Natural killer cell (primary cell): ENCODE measurements at regions not wholly inside any gene's neighbourhood (a gene's known extent, or its start where the extent isn't known, plus 50 kb on each side); places are given as distances from the start of the nearest gene placed in this dataset.

Experiments used
- ATAC-seq, 3 donors: fragments of 150-1000 bp in 2 of 3; fragments of 200-7000 bp in 1 of 3; cut with Tn5 transposase; 1 replicate in 1 of 3; 2 replicates in 2 of 3; pipeline ENCODE4 v1.10.0; 2021; ENCODE audit warnings: mild to moderate bottlenecking in 2 of 3, moderate library complexity in 2 of 3
- DNase-seq, 2 donors: peaks; one replicate each; pipeline versions ENCODE4 v3.0.0 to v3.0.0-alpha.2; 2013 to 2021; ENCODE audit warnings: mixed read lengths in 1 of 2
- H3K27ac ChIP-seq: one replicate; pipeline ENCODE4 v1.5.1; 2013; ENCODE audit warnings: mild to moderate bottlenecking, low read length
- H3K27me3 ChIP-seq: one replicate; pipeline ENCODE4 v1.6.1; 2013; ENCODE audit warnings: low read length; ENCODE audit not compliant: control insufficient read depth, insufficient read depth
- H3K36me3 ChIP-seq: one replicate; pipeline ENCODE4 v1.6.1; 2013; ENCODE audit warnings: low read length; ENCODE audit not compliant: control insufficient read depth, insufficient read depth
- H3K4me1 ChIP-seq: one replicate; pipeline ENCODE4 v1.6.1; 2013; ENCODE audit warnings: low read length; ENCODE audit not compliant: control insufficient read depth, insufficient read depth
- H3K4me3 ChIP-seq: one replicate; pipeline ENCODE4 v1.5.1; 2013; ENCODE audit warnings: low read length
- H3K9me3 ChIP-seq: one replicate; pipeline ENCODE4 v1.6.1; 2013; ENCODE audit warnings: low read length; ENCODE audit not compliant: control insufficient read depth, insufficient read depth
- H3K27ac Mint-ChIP-seq, 2 donors: one replicate each; pipeline ENCODE4 v1.8.0; 2022; ENCODE audit warnings: mild to moderate bottlenecking in 2 of 2, mixed read lengths in 2 of 2, moderate library complexity in 1 of 2
- H3K27me3 Mint-ChIP-seq, 2 donors: one replicate each; pipeline ENCODE4 v1.8.0; 2022; ENCODE audit warnings: low read depth in 2 of 2, mixed read lengths in 2 of 2
- H3K36me3 Mint-ChIP-seq: one replicate; pipeline ENCODE4 v1.8.0; 2022; ENCODE audit warnings: mixed read lengths
- H3K4me1 Mint-ChIP-seq, 2 donors: one replicate each; pipeline ENCODE4 v1.8.0; 2022; ENCODE audit warnings: mixed read lengths in 2 of 2
- H3K4me3 Mint-ChIP-seq: one replicate; pipeline ENCODE4 v1.8.0; 2022; ENCODE audit warnings: mild to moderate bottlenecking, moderate library complexity, mixed read lengths
- H3K9me3 Mint-ChIP-seq, 2 donors: one replicate each; pipeline ENCODE4 v1.8.0; 2022; ENCODE audit warnings: mixed read lengths in 2 of 2
- CTCF ChIP-seq: fragments of 200-600 bp; IDR thresholded peaks from one replicate; pipeline ENCODE4 v1.8.0; 2022; ENCODE audit warnings: antibody characterized with exemption
- WGBS: methylation state at CpG from one replicate; pipeline ENCODE4 v1.1.7; 2013; ENCODE audit warnings: missing lambda C conversion rate; ENCODE audit not compliant: insufficient coverage; 5-methylcytosine and 5-hydroxymethylcytosine counted together
- intact Hi-C: fragments of 100-400 bp; cut with micrococcal nuclease; formaldehyde crosslinking; loops from one replicate; pipeline ENCODE4 v1.14.2; 2022

- intact Hi-C loops, result no loop called here
- H3K9me3 Mint-ChIP-seq, result peaks cover 0 to 5% of the 10 kb centered on the region in 2 donors
- WGBS, result 98% methylated on average over 5 of the region's 5 CpGs
- no peaks in the 10 kb centered on the region for H3K27me3 Mint-ChIP-seq
- DNase-seq (no peak), ATAC-seq (no peak)
- no peaks in the 10 kb centered on the region for H3K4me1 ChIP-seq
- no peaks in the 10 kb centered on the region for H3K9me3 ChIP-seq
- H3K4me3 Mint-ChIP-seq, result no peak overlapping the region
- no peak overlapping the region for H3K27ac Mint-ChIP-seq
- H3K4me1 Mint-ChIP-seq, result peaks cover 14 to 16% of the 10 kb centered on the region in 2 donors
- H3K4me3 ChIP-seq, result no peak overlapping the region
- no peaks in the 10 kb centered on the region for H3K27me3 ChIP-seq
- H3K36me3 ChIP-seq, result no peaks in the 10 kb centered on the region
- no peak for TF ChIP-seq CTCF
- H3K36me3 Mint-ChIP-seq, result no peaks in the 10 kb centered on the region
- H3K27ac ChIP-seq, result no peak overlapping the region
Measured at GRCh38 chr9:106445107-106445506, 417.9 kb upstream of the ZNF462 start.

GRCh38 chr9:106449336-106449927 is 413.5 kb upstream of the ZNF462 start:
- no peak overlapping the region for H3K27ac ChIP-seq
- H3K4me3 ChIP-seq, result no peak overlapping the region
- intact Hi-C loops, result no loop called here
- Mint-ChIP-seq H3K36me3 (no peaks in the 10 kb centered on the region), H3K27me3 (no peaks in the 10 kb centered on the region), H3K9me3 (no peaks in the 10 kb centered on the region), H3K27ac (no peak overlapping the region), H3K4me1 (peaks cover 6 to 8% of the 10 kb centered on the region in 2 donors), H3K4me3 (no peak overlapping the region)
- no peaks in the 10 kb centered on the region for H3K27me3 ChIP-seq
- 94% methylated on average over 4 of the region's 4 CpGs for WGBS
- H3K9me3 ChIP-seq, result no peaks in the 10 kb centered on the region
- H3K4me1 ChIP-seq, result no peaks in the 10 kb centered on the region
- H3K36me3 ChIP-seq, result no peaks in the 10 kb centered on the region
- no peak for TF ChIP-seq CTCF
- no peak for DNase-seq
- no peak for ATAC-seq

- H3K36me3 Mint-ChIP-seq, result no peaks in the 10 kb centered on the region
- H3K4me3 Mint-ChIP-seq, result no peak overlapping the region
- peaks cover 6 to 8% of the 10 kb centered on the region in 2 donors for H3K4me1 Mint-ChIP-seq
- no peaks in the 10 kb centered on the region for H3K27me3 Mint-ChIP-seq
- no peak overlapping the region for H3K27ac ChIP-seq
- no peak for TF ChIP-seq CTCF
- intact Hi-C loops, result no loop called here
- H3K9me3 ChIP-seq, result no peaks in the 10 kb centered on the region
- H3K27me3 ChIP-seq, result no peaks in the 10 kb centered on the region
- ATAC-seq (no peak), DNase-seq (no peak)
- H3K36me3 ChIP-seq, result no peaks in the 10 kb centered on the region
- H3K27ac Mint-ChIP-seq, result no peak overlapping the region
- no peaks in the 10 kb centered on the region for H3K9me3 Mint-ChIP-seq
- H3K4me1 ChIP-seq, result no peaks in the 10 kb centered on the region
- no peak overlapping the region for H3K4me3 ChIP-seq
Measured at GRCh38 chr9:106450549-106450948, 412.4 kb upstream of the ZNF462 start.

DNA sequence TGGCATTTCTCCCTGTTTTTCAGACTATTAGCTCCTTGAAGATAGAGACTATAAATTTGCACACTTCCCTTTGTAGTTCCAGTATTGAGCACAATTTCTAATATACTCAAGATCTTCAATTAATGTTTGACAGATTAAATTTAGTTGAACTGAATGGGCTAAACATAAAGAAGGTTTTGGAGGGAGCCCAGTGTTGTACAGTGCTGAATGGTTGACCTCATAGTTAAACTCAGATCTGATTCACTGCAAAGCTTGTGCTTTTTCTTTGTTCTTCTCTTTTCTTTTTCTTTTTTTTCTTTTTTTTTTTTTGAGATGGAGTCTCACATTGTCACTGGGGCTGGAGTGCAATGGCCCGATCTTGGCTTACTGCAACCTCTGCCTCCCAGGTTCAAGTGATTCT is 411.7 kb upstream of the ZNF462 start:
- Mint-ChIP-seq H3K4me3 (no peak overlapping the region), H3K27ac (no peak overlapping the region), H3K9me3 (peaks cover 0 to 2% of the 10 kb centered on the region in 2 donors), H3K27me3 (no peaks in the 10 kb centered on the region), H3K36me3 (no peaks in the 10 kb centered on the region), H3K4me1 (peaks cover 6 to 8% of the 10 kb centered on the region in 2 donors)
- H3K27me3 ChIP-seq, result no peaks in the 10 kb centered on the region
- 92% methylated on average over 1 of the region's 1 CpG for WGBS
- no peaks in the 10 kb centered on the region for H3K9me3 ChIP-seq
- H3K4me1 ChIP-seq, result no peaks in the 10 kb centered on the region
- no peak for DNase-seq
- TF ChIP-seq CTCF, result no peak
- H3K27ac ChIP-seq, result no peak overlapping the region
- ATAC-seq, result no peak
- H3K36me3 ChIP-seq, result no peaks in the 10 kb centered on the region
- intact Hi-C loops, result no loop called here
- H3K4me3 ChIP-seq, result no peak overlapping the region
